ENCODE measurements at regions not wholly inside any gene's neighbourhood (a gene's known extent, or its start where the extent isn't known, plus 50 kb on each side); places are given as distances from the start of the nearest gene placed in this dataset.

- TF ChIP-seq CTCF (IDR thresholded peaks at IDR 0.05; ENCODE audit: low read depth, low read length) (no peak), MAX (IDR thresholded peaks at IDR 0.05; ENCODE audit: low read depth, low read length) (no peak)
Observed at GRCh38 chr2:8575038-8575833, 106.6 kb upstream of the ID2 start.

All from NB4 (cell line).